Kidney (tissue), 13 donors: ENCODE measurements at regions not wholly inside any gene's neighbourhood (a gene's known extent, or its start where the extent isn't known, plus 50 kb on each side); places are given as distances from the start of the nearest gene placed in this dataset.

Source experiments
- DNase-seq, 5 donors: peaks; one replicate each; pipeline ENCODE4 v3.0.0-alpha.2; 2013 to 2020
- FAIRE-seq: peaks from 2 replicates; lab custom pipeline; 2012; peaks lifted over from hg19 to GRCh38; lab: Jason Lieb, UNC
- H3K27ac ChIP-seq, 2 donors: one replicate each; pipeline ENCODE4 v1.7.0; 2013; ENCODE audit warnings: low read depth in 2 of 2, low read length in 2 of 2, inconsistent platforms in 1 of 2
- H3K27me3 ChIP-seq: one replicate; pipeline ENCODE4 v1.7.1; 2013; ENCODE audit warnings: low read length, inconsistent platforms; ENCODE audit not compliant: control insufficient read depth, insufficient read depth
- H3K36me3 ChIP-seq, 3 donors: one replicate each; pipeline versions ENCODE4 v1.7.0 to v1.7.1; 2013; ENCODE audit warnings: low read length in 3 of 3, control low read depth in 1 of 3, inconsistent platforms in 1 of 3; ENCODE audit not compliant: insufficient read depth in 3 of 3, control insufficient read depth in 2 of 3
- H3K4me1 ChIP-seq, 3 donors: one replicate each; pipeline versions ENCODE4 v1.7.0 to v1.7.1; 2013; ENCODE audit warnings: low read length in 3 of 3, inconsistent platforms in 1 of 3, low read depth in 1 of 3; ENCODE audit not compliant: control insufficient read depth in 2 of 3, insufficient read depth in 2 of 3
- H3K4me3 ChIP-seq, 3 donors: one replicate each; pipeline versions ENCODE4 v1.7.0 to v1.8.1; 2013; ENCODE audit warnings: low read length in 3 of 3, control low read depth in 1 of 3, inconsistent platforms in 1 of 3
- H3K9ac ChIP-seq, 3 donors: one replicate each; pipeline versions ENCODE4 v1.7.0 to v1.7.1; 2013; ENCODE audit warnings: low read length in 3 of 3, control low read depth in 1 of 3, inconsistent platforms in 1 of 3
- H3K9me3 ChIP-seq, 3 donors: one replicate each; pipeline versions ENCODE4 v1.7.0 to v1.7.1; 2013; ENCODE audit warnings: low read length in 3 of 3, control low read depth in 1 of 3, inconsistent platforms in 1 of 3; ENCODE audit not compliant: control insufficient read depth in 2 of 3, insufficient read depth in 1 of 3
- CTCF ChIP-seq: IDR thresholded peaks from 3 replicates; pipeline ENCODE4 v1.5.1; 2012; ENCODE audit warnings: mild to moderate bottlenecking, moderate library complexity, borderline replicate concordance; ENCODE audit not compliant: insufficient read depth; ENCODE audit errors: extremely low read depth
- intact Hi-C: fragments of 100-400 bp; cut with DNase I; formaldehyde crosslinking; loops from one replicate; pipeline ENCODE4 v1.11.1; 2022
- donor health status: control.
- donor health status: control.
- donor health status: control.
- donor health status: control.
- donor health status: control.
- donor health status: DM: yes; HTN: yes; CAD: no.
- donor health status: Normal renal cell carcinoma (clear cell type).

- no peak for DNase-seq
- intact Hi-C loops: no loop called here
- Histone ChIP-seq H3K27me3 (no peaks in the 10 kb centered on the region), H3K4me3 (no peak overlapping the region), H3K36me3 (no peaks in the 10 kb centered on the region), H3K9me3 (no peaks in the 10 kb centered on the region), H3K27ac (no peak overlapping the region), H3K9ac (no peak overlapping the region), H3K4me1 (no peaks in the 10 kb centered on the region)
- no peak for FAIRE-seq
- TF ChIP-seq CTCF: no peak
Observed at GRCh38 chr13:78981913-78982312, 323.0 kb upstream of the OBI1 start.

GRCh38 chr13:78979349-78979748 lies 320.4 kb upstream of the OBI1 start:
- intact Hi-C loops: loop anchor here (10.0 kb wide), 1 partner anchor 835 kb away; no protein-coding TSS in a partner anchor

GRCh38 chr13:78978381-78978998 lies 319.5 kb upstream of the OBI1 start:
- H3K9me3 ChIP-seq: no peaks in the 10 kb centered on the region
- intact Hi-C loops: loop anchor here (10.0 kb wide), 1 partner anchor 834 kb away; no protein-coding TSS in a partner anchor
- peak; percentile 69 for TF ChIP-seq CTCF
- H3K27me3 ChIP-seq: no peaks in the 10 kb centered on the region
- H3K4me1 ChIP-seq: no peaks in the 10 kb centered on the region
- H3K36me3 ChIP-seq: no peaks in the 10 kb centered on the region
- FAIRE-seq (no peak), DNase-seq (peak in 3 of 5 donors; percentile 34 to 73 (median 65))
- no peak overlapping the region for H3K9ac ChIP-seq
- H3K4me3 ChIP-seq: no peak overlapping the region
- no peak overlapping the region for H3K27ac ChIP-seq

More at GRCh38 chr13:78979349-78979748, 320.4 kb upstream of the OBI1 start:
- Histone ChIP-seq H3K9ac (no peak overlapping the region), H3K4me3 (no peak overlapping the region), H3K4me1 (no peaks in the 10 kb centered on the region), H3K36me3 (no peaks in the 10 kb centered on the region), H3K27ac (no peak overlapping the region), H3K9me3 (no peaks in the 10 kb centered on the region), H3K27me3 (no peaks in the 10 kb centered on the region)
- no peak for FAIRE-seq
- DNase-seq: no peak
- no peak for TF ChIP-seq CTCF
